Activated CD8-positive, alpha-beta T cell treated with anti-CD3 and anti-CD28 coated beads, Interleukin-2, amount 10 ng/mL, durations not matched to agents 7 days and 5 days (primary cell): ENCODE measurements at regions not wholly inside any gene's neighbourhood (a gene's known extent, or its start where the extent isn't known, plus 50 kb on each side); places are given as distances from the start of the nearest gene placed in this dataset.

Experiments used
- ATAC-seq: fragments of 150-1000 bp; cut with Tn5 transposase; one replicate; pipeline ENCODE4 v1.10.0; 2021; ENCODE audit warnings: moderate library complexity
- CTCF ChIA-PET: fragments of 350-600 bp; sonication (Branson Sonifier 250); formaldehyde crosslinking; loops from one replicate; lab custom pipeline; 2021; ENCODE audit warnings: antibody characterized with exemption; lab: Charles Lee
- POLR2A ChIA-PET: fragments of 350-600 bp; sonication (Branson Sonifier 250); formaldehyde crosslinking; loops from one replicate; lab custom pipeline; 2021; ENCODE audit warnings: antibody characterized with exemption; lab: Charles Lee
- DNase-seq: peaks from one replicate; pipeline ENCODE4 v3.0.0-alpha.2; 2020
- H3K27ac Mint-ChIP-seq: one replicate; pipeline ENCODE4 v1.8.0; 2021; ENCODE audit warnings: mild to moderate bottlenecking, mixed read lengths
- H3K27me3 Mint-ChIP-seq: one replicate; pipeline ENCODE4 v1.8.0; 2021; ENCODE audit warnings: low read depth, mixed read lengths
- H3K36me3 Mint-ChIP-seq: one replicate; pipeline ENCODE4 v1.8.0; 2021; ENCODE audit warnings: low read depth, mixed read lengths
- H3K4me1 Mint-ChIP-seq: one replicate; pipeline ENCODE4 v1.8.0; 2021; ENCODE audit warnings: low read depth, mixed read lengths
- H3K4me3 Mint-ChIP-seq: one replicate; pipeline ENCODE4 v1.8.0; 2021; ENCODE audit warnings: mild to moderate bottlenecking, mixed read lengths
- H3K9me3 Mint-ChIP-seq: one replicate; pipeline ENCODE4 v1.8.0; 2022; ENCODE audit warnings: mixed read lengths; ENCODE audit not compliant: insufficient read depth

GRCh38 chr1:192713921-192714320 is 78.0 kb downstream of the RGS13 start:
- Mint-ChIP-seq H3K4me3 (no peak overlapping the region), H3K27me3 (peaks cover 2% of the 10 kb centered on the region), H3K9me3 (no peaks in the 10 kb centered on the region), H3K27ac (no peak overlapping the region), H3K4me1 (no peaks in the 10 kb centered on the region), H3K36me3 (no peaks in the 10 kb centered on the region)
- ATAC-seq, result no peak
- no peak for DNase-seq
- POLR2A ChIA-PET, result no interaction called here
- CTCF ChIA-PET, result no interaction called here

- no peak for DNase-seq
- Mint-ChIP-seq H3K4me1 (no peaks in the 10 kb centered on the region), H3K27me3 (no peaks in the 10 kb centered on the region), H3K36me3 (no peaks in the 10 kb centered on the region), H3K4me3 (no peak overlapping the region), H3K9me3 (no peaks in the 10 kb centered on the region), H3K27ac (no peak overlapping the region)
- CTCF ChIA-PET, result no interaction called here
- POLR2A ChIA-PET, result no interaction called here
- no peak for ATAC-seq
Measured at GRCh38 chr1:192724670-192725069, 84.2 kb upstream of the RGS2 start.

- H3K36me3 Mint-ChIP-seq, result no peaks in the 10 kb centered on the region
- H3K9me3 Mint-ChIP-seq, result no peaks in the 10 kb centered on the region
- POLR2A ChIA-PET, result no interaction called here
- no peaks in the 10 kb centered on the region for H3K27me3 Mint-ChIP-seq
- H3K4me3 Mint-ChIP-seq, result no peak overlapping the region
- CTCF ChIA-PET, result no interaction called here
- ATAC-seq (no peak), DNase-seq (no peak)
- no peak overlapping the region for H3K27ac Mint-ChIP-seq
- no peaks in the 10 kb centered on the region for H3K4me1 Mint-ChIP-seq
Measured at GRCh38 chr1:192726820-192727504, 81.9 kb upstream of the RGS2 start.

GRCh38 chr1:192729500-192729899 is 79.3 kb upstream of the RGS2 start:
- ChIA-PET CTCF (interaction anchor here (1.4 kb wide), 1 partner anchor 255 kb away, joined by 5 read pairs; no protein-coding TSS in a partner anchor), POLR2A (no interaction called here)
- Mint-ChIP-seq H3K36me3 (no peaks in the 10 kb centered on the region), H3K4me1 (no peaks in the 10 kb centered on the region), H3K27ac (no peak overlapping the region), H3K9me3 (no peaks in the 10 kb centered on the region), H3K4me3 (no peak overlapping the region), H3K27me3 (no peaks in the 10 kb centered on the region)
- ATAC-seq, result no peak
- no peak for DNase-seq

- Mint-ChIP-seq H3K27ac (no peak overlapping the region), H3K27me3 (no peaks in the 10 kb centered on the region), H3K4me1 (no peaks in the 10 kb centered on the region), H3K36me3 (no peaks in the 10 kb centered on the region), H3K4me3 (no peak overlapping the region), H3K9me3 (no peaks in the 10 kb centered on the region)
- ChIA-PET POLR2A (no interaction called here), CTCF (interaction anchor here (1.4 kb wide), 1 partner anchor 256 kb away, joined by 5 read pairs; no protein-coding TSS in a partner anchor)
- DNase-seq (no peak), ATAC-seq (no peak)
Measured at GRCh38 chr1:192730198-192730597, 78.6 kb upstream of the RGS2 start.

GRCh38 chr1:192732787-192733186 is 76.1 kb upstream of the RGS2 start:
- ChIA-PET CTCF (no interaction called here), POLR2A (no interaction called here)
- Mint-ChIP-seq H3K4me3 (no peak overlapping the region), H3K9me3 (no peaks in the 10 kb centered on the region), H3K27me3 (no peaks in the 10 kb centered on the region), H3K27ac (no peak overlapping the region), H3K4me1 (no peaks in the 10 kb centered on the region), H3K36me3 (no peaks in the 10 kb centered on the region)
- DNase-seq, result no peak
- ATAC-seq, result peak; percentile 51

- Mint-ChIP-seq H3K4me1 (no peaks in the 10 kb centered on the region), H3K27me3 (no peaks in the 10 kb centered on the region), H3K27ac (no peak overlapping the region), H3K4me3 (no peak overlapping the region), H3K36me3 (no peaks in the 10 kb centered on the region), H3K9me3 (no peaks in the 10 kb centered on the region)
- ChIA-PET POLR2A (no interaction called here), CTCF (no interaction called here)
- ATAC-seq (no peak), DNase-seq (no peak)
Measured at GRCh38 chr1:192735298-192735915, 73.4 kb upstream of the RGS2 start.

- H3K4me3 Mint-ChIP-seq, result no peak overlapping the region
- no peak for ATAC-seq
- H3K9me3 Mint-ChIP-seq, result no peaks in the 10 kb centered on the region
- no peaks in the 10 kb centered on the region for H3K27me3 Mint-ChIP-seq
- CTCF ChIA-PET, result no interaction called here
- no peak overlapping the region for H3K27ac Mint-ChIP-seq
- no peaks in the 10 kb centered on the region for H3K4me1 Mint-ChIP-seq
- no peaks in the 10 kb centered on the region for H3K36me3 Mint-ChIP-seq
- POLR2A ChIA-PET, result no interaction called here
- no peak for DNase-seq
Measured at GRCh38 chr1:192737306-192737705, 71.5 kb upstream of the RGS2 start.

GRCh38 chr1:192739476-192740184 is 69.2 kb upstream of the RGS2 start:
- H3K4me3 Mint-ChIP-seq, result no peak overlapping the region
- ATAC-seq, result no peak
- POLR2A ChIA-PET, result no interaction called here
- no peaks in the 10 kb centered on the region for H3K4me1 Mint-ChIP-seq
- H3K27ac Mint-ChIP-seq, result no peak overlapping the region
- H3K9me3 Mint-ChIP-seq, result no peaks in the 10 kb centered on the region
- CTCF ChIA-PET, result no interaction called here
- H3K27me3 Mint-ChIP-seq, result no peaks in the 10 kb centered on the region
- no peak for DNase-seq
- H3K36me3 Mint-ChIP-seq, result no peaks in the 10 kb centered on the region

GRCh38 chr1:192740214-192740613 is 68.6 kb upstream of the RGS2 start:
- H3K27me3 Mint-ChIP-seq, result no peaks in the 10 kb centered on the region
- ATAC-seq, result no peak
- H3K9me3 Mint-ChIP-seq, result no peaks in the 10 kb centered on the region
- no peaks in the 10 kb centered on the region for H3K4me1 Mint-ChIP-seq
- H3K36me3 Mint-ChIP-seq, result no peaks in the 10 kb centered on the region
- ChIA-PET CTCF (no interaction called here), POLR2A (no interaction called here)
- DNase-seq, result no peak
- H3K4me3 Mint-ChIP-seq, result no peak overlapping the region
- H3K27ac Mint-ChIP-seq, result no peak overlapping the region

- CTCF ChIA-PET, result no interaction called here
- no peak overlapping the region for H3K4me3 Mint-ChIP-seq
- no peaks in the 10 kb centered on the region for H3K36me3 Mint-ChIP-seq
- H3K27me3 Mint-ChIP-seq, result no peaks in the 10 kb centered on the region
- no peak for ATAC-seq
- no peaks in the 10 kb centered on the region for H3K4me1 Mint-ChIP-seq
- DNase-seq, result no peak
- H3K27ac Mint-ChIP-seq, result no peak overlapping the region
- H3K9me3 Mint-ChIP-seq, result no peaks in the 10 kb centered on the region
- POLR2A ChIA-PET, result no interaction called here
Measured at GRCh38 chr1:192741095-192741494, 67.7 kb upstream of the RGS2 start.

GRCh38 chr1:192747301-192747700 is 61.5 kb upstream of the RGS2 start:
- Mint-ChIP-seq H3K4me3 (no peak overlapping the region), H3K9me3 (no peaks in the 10 kb centered on the region), H3K27ac (no peak overlapping the region), H3K27me3 (no peaks in the 10 kb centered on the region), H3K36me3 (no peaks in the 10 kb centered on the region), H3K4me1 (no peaks in the 10 kb centered on the region)
- POLR2A ChIA-PET, result no interaction called here
- ATAC-seq (no peak), DNase-seq (no peak)
- CTCF ChIA-PET, result no interaction called here
